ENCODE measurements at regions not wholly inside any gene's neighbourhood (a gene's known extent, or its start where the extent isn't known, plus 50 kb on each side); places are given as distances from the start of the nearest gene placed in this dataset.

DNA sequence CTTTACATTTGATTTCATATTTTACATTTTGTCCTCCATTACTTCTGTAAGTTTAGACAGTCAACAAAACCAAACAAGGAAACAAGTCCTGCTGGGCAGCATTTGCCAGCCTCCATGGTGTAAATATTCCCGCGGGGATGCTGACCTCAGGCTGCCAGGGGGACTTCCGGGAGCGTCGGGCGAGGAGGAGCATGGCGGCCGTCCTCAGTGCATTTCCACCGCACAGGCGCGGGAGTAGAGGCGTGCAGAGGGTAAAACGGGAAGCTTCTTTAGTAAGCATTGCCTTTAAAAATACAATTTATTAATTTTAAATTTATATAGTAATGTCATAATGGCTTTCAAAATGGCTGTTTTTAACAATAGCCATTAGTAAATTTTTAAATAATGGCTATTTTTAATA lies 385.3 kb upstream of the IRX4 start:
- no peak for DNase-seq (ENCODE audit: low read depth)

DNA sequence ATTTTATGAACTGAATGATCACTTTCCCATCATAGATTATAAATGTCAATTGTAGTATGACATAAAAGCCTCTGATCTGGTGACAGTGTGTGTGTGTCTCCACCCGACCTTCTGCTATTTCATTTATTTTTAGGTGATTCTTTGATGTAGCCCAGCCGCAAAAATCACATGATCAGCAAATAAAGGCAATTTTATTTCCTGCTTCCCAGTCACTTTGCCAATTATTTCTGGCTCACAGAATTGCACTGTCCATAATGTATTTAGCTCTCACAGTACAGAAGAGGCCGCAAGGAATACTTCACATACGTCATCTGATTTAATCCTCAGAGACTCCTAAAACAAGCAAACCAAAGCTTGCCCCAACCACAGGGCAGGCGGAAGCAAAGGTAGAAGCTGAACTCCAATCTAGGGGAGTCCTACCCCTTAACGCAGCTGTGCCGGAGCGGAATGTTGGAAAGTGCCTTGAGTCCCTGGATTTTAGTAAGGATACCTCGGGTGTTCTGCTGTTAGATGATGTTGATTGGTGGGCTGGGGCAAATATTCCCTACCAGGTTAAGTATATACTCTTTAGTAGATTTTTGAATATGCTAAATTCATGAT lies 384.0 kb upstream of the IRX4 start:
- DNase-seq (ENCODE audit: low read depth), result no peak

DNA sequence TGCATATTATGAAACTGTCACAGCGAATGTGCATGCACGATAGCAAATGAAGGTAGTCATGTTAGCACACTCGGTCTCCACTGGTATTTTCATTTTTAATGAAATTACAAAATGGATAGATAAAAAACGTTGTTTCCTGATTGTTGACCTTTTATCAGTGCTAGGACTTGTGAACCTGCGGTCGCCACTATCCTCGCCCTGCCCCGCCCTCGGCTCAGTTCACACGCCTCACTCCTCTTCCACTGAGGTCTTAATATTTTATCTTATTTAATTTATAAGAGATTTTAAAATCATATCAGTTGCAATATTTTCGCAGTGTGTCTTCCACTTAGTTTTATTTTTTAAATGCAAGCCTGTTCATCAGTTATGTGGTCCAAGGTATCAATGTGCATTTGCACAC lies 382.6 kb upstream of the IRX4 start:
- no peak for DNase-seq (ENCODE audit: low read depth)

DNA sequence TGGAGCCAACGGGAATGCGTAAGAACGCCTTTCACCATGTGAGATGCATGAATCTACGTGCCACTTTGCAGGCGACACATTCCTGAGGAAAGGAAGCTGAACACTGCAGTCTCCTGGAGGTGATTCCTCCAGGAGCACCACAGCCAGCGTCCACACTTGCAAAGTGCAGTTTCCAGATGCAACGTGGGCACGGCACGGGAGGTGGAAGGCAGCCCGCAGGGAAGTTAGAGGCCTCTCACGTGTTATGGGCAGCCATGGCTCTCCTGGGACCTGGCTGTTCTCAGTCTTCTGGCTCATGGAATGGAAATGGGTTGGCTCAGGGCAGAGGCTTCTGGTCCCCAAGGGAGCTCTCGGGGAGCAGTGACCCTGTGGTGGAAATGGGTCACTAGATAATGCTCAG lies 381.0 kb upstream of the IRX4 start:
- no peak for DNase-seq (ENCODE audit: low read depth)

DNA sequence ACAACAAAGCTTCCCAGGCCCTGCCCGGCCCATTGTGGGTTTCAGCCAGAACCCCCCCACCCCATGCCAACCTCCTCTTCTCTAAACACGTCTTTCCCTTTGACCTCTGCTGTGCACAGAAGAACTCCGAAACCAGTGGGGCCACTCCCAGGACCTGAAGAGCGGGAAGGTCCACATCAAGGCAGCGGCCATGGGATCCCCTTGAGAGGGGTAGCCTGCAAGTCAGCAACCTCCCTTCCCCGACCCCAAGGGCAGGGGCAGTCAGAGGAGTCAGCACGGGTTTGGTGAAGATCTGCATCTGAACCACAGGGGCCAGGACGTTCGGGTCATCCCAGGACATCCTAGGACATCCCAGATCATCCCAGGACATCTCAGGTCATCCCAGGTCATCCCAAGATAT lies 379.9 kb upstream of the IRX4 start:
- no peak for DNase-seq (ENCODE audit: low read depth)

DNA sequence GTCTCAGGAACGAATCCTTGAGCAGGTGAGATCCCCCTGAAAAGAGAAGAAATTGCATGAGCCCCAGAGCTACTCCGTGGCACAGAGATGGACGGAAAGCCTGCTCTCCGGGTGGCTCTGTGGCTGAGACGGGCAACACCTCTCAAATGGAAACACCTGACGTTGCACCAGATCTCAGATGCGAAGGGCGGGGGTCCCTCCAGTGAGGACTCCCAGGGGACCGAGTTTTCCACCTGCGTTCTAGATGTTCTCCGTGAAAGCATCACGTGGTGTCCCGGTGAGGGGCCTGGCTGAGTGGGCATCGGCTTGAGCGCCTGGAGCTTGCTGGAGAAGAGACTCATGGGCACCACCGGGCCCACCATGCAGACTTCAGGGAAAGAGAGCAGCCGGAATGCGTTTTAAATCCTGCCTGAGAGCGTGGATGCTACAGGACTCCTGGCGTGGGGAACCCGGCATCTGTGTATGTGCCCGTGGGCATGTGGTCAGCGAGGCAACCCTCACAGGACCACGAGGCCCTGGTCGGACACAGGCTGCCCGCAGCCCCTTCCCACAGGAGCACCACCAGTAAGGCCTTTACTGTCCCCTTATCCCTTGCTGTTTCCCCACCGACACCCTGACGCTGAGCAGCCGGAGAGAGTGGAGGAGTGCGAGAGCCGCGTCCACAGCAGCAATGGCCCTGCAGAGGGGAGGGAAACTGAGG lies 378.4 kb upstream of the IRX4 start:
- no peak for DNase-seq (ENCODE audit: low read depth)

DNA sequence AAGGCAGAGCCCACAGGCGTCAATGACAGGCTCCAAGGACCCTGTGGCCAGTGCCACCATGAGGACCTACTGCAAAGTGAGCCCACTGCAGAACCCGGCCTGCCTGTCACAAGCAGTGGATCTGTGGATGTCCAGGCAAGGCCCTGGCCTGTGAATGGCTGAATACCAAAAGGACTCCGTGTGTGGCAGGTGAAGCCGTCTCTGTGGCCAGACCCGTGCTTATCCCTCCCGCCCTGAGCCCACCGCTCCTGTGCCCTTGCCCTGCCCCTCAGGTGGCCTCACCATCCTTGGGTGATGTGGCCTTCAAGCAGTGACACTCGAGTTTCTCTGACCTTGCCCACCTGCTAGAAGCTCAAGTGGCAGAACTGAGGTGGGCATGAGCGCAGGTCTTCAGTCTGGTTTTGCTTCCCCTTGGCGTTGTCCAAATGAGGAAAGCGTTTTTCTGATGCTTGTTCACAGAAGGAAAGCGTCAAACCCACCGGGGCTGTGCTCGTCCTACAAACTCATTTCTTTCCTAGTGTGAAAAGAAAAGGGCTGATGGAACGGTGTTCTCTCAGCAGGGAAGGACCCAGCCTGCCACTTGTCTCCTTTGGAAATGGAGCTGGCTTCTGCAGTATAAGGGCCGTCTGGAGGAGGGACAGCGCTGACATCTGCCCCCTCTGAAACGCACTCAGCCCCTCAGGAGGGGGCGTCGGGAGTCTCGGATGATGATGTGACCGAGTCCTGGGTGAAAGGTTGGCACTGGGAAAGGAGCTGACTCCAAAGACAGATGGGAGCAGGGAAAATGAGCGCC lies 377.7 kb upstream of the IRX4 start:
- DNase-seq (ENCODE audit: low read depth), result no peak

DNA sequence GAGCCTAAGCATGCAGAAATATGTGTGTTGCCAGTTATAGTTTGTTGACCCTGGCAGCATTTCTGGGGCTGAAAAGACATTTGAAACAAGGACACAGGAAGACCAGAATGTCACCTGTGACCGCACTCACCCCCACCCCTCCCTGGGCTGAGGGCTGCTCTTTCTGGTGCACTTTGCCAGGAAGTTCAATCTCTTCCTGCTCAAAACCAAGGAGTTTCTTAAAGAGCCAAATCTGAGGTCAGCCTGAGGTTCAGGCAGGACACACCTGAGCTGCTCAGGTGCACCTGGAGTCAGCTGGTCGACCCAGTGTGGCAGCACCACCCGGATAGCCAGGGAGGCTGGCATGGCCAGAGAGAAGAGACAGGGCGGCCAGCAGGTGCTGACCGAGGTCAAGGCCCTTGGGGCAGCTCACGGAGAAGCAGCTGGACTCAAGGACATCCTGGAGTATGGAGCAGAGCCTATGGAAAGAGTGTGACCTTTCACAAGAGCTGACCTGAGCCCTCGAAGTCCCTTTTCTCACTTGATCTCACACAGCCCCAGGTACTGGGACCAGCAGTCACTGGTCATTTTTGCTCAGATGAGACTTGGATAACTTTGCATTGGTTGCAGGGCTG lies 376.9 kb upstream of the IRX4 start:
- no peak for DNase-seq (ENCODE audit: low read depth)

DNA sequence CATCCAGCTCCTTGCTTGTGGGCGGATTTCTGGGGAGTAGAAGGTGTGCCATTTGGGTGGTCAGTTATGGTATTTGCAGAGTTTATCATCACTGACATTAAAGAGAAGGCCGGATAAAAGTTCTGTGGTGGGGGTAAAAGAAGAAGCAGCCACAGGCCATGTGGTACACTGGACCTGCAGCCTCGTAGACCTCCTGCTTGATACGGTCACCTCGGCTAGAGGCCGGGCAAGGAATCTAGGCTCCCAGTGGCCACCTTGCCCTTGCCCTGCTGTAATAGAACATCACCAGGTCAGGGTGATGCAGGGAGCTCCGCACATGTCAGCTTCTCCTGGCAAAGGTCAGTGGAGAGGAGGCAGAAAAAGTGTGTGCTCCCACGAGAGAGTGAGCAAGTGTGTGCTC lies 376.1 kb upstream of the IRX4 start:
- DNase-seq (ENCODE audit: low read depth), result no peak

DNA sequence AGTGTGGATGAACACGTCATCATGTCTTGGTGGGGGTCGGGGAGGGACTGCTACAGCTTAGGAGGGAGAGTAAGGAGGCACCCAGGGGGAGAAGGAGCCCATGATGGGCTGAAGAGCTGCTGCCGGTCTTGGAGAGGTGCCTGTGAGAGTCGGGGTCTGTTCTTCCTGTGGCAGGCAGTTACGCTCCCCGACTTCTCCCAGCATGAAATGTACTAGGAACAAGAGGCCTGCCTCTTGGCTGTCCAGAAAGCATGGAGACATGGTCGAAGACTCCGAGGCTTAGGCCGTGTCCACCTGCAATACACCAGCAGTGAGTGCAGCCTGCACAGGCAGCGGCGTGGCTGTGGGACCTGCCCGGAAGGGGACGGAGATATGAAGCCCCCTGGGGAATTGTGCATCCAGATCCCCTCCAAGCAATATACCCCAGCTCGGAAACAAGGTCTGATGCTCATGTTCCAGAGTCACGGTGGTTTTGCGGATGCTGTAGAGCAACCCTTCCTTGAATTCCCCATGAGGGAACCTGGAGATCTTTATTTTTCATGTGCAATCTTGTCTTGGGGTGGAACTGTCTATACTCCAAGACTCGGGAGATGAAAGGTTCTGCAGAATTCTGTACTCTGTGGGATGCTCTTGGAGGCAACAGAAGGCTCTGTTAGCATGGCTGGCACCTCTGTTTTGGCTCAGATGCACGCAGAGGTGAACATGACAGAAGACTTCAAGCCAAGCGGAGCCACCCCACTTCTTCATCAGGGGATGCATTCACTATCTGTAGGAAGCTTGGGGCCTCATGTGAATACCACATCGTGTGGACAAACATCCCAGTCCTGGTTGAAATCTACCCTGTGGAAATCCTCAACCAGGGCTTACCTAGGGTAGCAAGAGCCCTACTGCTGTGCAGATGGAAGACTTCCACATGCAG lies 374.9 kb upstream of the IRX4 start:
- DNase-seq (ENCODE audit: low read depth), result no peak

DNA sequence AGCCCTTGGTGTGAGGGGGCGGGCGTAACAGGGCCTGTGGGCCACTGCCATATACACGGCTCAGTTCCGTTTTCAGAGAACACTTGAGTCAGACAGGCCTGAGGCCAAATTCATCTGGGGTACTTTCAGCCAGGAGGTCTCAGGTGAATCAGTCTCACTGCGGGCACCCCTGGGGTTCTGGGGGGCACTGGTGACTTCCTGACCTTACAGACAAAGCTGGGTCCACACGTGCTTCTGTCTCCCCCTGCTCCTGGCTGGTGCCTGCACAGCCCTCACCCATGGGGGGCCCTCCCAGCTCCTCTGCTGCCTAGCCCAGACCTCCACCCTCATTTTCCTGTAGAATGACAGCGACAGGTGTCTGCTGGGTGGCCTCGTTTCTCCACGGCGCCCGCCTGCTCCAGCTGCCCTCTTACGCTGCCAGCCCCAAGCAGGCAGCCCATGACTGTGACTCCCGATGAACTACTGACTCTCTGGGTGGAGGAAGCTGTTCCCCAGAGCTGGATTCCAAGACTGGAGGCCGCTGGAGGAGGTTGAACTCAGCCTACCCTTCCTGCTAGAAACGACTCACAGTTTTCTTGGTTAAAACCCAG lies 374.1 kb upstream of the IRX4 start:
- DNase-seq (ENCODE audit: low read depth), result no peak

DNA sequence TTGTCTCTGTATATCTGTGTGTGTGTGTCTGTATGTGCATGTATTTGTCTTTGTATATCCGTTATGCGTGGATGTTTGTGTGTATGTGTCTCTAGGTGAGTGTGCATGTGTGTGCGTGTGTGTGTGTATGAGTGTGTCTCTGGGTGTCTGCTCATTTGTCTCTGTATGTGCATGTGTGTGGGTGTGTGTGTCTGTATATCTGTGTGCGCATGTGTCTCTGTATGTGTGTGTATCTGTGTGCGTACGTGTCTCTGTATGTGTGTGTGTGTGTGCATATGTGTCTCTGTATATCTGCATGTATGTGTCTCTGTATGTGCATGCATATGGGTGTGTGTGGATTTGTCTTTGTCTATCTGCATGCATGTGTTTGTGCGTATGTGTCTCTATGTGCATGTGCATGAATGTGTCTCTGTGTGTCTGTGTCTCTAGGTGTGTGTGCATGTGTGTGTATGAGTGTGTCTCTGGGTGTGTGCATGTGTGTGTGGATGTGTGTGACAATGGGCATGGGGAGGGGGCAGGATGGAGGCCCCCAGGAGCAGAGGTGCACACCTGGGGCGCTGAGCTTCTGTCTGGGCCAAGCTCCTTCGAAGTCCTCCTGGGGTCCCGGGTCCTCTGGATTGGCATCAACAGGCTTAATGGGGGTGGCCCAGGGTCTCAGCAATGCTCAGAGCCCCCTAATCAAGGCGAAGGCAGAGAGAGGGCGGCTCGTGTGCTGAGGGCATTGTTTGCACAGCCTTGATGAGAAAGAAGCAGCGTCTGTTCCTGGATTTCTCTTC lies 373.4 kb upstream of the IRX4 start:
- no peak for DNase-seq (ENCODE audit: low read depth)

DNA sequence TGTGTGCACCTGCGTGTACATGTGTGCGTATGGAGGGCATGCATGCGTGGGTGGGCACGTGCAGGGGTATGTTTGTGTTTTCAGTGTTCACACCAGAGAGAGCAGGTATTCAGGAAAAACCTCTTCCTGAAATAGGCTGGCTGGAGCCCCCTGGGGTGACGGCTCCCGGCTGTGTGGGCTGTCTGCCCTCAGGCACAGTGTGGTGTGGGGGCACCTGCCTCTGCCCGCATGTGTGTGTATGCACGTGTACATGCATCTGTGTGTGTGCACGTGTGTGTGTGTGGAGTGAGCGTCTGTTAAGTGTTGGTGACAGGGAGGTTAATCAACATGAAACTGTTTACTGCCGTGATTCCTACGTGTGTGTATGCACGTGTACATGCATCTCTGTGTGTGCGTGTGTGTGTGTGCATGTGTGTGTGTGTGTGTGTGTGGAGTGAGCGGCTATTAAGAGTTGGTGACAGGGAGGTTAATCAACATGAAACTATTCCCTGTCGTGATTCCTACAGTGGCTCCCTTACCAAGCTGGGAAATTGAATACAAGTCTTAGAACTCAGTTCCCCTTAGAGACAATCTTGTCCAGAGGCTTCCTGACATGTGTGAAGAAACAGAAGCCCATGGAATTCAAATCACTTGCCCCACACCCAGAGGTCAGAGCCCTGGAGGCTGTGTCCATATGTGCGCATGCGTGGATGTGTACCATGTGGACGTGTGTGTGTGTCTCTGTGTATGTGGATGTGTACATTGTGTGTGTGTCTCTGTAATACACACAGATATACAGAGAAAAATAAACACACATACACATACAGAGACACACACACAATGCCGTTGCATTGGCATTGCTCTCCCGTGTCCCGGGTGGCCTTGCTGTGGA lies 372.4 kb upstream of the IRX4 start:
- DNase-seq (ENCODE audit: low read depth), result no peak

DNA sequence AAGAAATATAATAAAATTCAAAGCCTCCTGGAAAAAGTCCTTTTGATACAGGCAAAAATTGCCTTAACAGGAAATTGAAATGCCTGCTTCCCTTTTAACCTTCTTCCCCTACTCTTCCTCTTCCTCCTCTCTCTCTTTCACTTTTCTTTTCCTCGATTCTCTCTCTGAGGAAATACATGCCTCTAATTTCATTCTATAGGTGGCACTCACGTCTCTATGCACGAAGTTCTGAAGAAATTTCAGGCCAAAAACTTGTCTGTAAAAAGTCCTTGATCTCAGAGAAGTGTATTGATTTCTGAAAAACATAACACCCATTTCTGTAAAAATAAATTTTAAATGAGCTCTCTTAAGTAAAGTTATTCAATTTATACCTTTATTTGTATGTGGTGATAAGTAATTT lies 371.7 kb upstream of the IRX4 start:
- no peak for DNase-seq (ENCODE audit: low read depth)

DNA sequence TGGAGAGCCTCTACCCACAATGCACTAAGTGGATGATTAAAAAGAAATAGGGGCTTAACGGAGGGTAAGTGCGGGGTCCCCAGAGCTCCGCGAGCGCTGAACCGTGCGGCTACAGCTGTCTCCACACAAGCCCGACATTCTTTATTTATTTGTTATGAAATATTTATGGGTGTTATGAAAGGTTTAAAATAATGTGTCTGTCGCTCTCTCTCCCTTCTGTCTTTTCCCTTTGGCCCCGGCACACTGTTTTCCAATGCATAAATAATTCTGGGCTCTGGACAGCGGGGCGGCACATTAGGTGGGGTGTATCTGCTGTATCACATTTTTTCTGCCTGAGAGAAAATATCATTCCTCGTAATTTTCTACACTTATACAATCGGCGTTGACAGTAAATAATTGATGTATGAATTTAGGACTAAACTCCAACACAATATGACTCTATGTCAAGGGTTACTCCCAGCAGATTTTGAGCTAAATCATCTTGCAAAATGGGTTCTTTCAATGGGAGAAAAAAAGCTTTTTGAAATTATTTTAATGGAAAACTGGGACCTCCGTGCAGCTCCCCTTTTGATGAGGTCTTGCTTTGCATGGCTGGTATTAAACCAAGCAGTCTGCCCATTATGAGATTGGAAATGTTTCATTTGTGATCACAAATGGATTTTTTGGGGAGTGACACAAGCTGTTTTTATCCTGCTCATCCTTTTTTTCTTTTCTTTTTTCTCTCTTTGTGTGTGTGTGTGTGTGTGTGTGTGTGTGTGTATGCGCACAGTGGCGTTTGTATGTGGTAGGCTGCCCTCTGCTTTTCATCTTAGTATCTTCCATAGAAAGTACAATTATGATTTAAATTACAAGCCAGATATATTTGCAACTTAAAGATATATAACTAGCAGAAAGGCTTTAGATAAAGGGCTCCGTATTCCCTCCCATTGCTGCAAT lies 370.6 kb upstream of the IRX4 start:
- no peak for DNase-seq (ENCODE audit: low read depth)

DNA sequence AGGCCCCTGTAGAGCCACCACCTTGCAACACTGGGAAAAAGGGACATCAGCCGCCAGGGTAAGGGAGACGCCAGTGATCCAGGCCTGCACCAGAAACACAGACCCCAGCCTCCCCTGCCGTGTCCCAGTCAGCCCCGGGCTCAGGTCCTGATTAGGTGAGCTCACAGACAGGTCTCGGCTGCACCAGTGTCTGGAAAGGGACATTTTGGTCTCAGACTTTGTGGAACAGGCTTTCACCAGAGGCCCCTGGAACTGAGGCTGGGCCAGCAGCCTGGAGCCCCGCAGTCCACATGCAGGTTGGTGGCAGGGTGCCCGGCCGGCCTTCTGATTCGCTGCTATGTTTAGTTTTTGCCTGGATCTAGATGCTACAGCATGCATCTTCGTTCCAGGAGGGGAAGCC lies 369.0 kb upstream of the IRX4 start:
- DNase-seq (ENCODE audit: low read depth), result no peak

DNA sequence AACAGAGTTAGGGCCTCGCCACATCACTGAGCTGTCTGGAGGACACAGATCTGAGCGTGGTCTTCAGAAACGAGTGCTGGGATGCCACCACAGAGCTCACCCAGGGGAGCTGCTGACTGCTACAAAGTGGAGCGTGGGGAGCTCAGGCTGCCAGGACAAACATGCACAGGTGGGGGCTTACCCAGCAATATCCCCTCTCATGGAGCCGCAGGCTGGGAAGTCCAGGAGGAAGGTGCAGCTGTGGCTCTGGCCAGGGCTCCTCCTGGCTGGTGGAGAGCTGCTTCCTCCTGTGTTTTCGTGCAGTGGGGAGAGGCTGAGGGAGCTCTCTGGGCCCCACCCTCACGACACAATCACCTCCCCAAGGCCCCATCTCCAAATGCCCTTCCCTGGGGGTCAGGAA lies 368.6 kb upstream of the IRX4 start:
- DNase-seq (ENCODE audit: low read depth), result no peak

DNA sequence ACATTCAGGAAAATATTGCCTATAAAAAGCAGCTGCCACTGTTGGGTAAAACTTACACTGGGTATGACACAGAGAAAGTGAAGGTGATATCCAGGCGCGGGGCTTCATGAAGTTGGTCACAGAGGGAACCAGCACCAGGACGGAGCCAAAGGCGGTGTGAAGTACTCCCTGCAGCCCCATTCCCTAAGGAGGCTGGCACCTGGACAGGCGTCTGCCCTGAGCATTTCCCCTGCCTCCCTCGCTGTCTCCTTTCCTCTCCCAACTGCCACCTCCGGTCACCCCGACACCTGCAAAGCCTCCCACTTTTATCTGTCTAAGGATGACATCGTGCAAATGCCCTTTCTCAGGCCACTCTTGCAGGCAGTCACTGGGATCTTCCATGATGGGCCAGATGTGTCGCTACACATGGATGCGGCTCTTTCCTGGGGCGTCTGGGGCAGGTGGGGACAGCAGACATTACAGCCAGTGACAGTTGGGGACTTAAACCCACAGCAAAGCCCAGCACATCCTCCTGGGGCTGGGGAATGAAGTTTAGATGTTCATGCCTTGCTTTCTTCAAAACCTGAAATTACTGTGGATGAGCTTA lies 367.7 kb upstream of the IRX4 start:
- no peak for DNase-seq (ENCODE audit: low read depth)

All from HT1080 (cell line).